ENCODE measurements at regions not wholly inside any gene's neighbourhood (a gene's known extent, or its start where the extent isn't known, plus 50 kb on each side); places are given as distances from the start of the nearest gene placed in this dataset.

DNA sequence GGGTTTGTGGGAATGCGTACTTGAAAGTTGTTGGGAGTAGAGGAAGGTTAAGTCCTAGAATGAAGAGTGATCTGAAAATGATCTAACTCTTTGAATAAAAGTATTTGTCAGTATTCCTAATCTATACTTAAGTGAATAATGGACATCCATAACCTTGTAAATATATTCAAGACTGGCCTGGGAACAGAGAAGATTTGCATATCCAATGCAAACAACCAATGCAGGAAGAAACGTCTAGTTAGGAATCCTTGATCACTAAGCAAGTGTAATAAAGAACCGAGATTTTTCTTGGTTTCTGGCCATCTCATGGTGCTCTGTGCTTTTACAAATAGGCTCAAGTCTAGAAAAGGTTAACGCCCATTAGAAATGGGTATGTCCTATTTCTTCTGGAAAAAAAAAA, 157.1 kb downstream of the RAB11FIP2 start:
- FAIRE-seq (no peak), DNase-seq (ENCODE audit: low read depth) (no peak)
- TF ChIP-seq, protein P1, sequence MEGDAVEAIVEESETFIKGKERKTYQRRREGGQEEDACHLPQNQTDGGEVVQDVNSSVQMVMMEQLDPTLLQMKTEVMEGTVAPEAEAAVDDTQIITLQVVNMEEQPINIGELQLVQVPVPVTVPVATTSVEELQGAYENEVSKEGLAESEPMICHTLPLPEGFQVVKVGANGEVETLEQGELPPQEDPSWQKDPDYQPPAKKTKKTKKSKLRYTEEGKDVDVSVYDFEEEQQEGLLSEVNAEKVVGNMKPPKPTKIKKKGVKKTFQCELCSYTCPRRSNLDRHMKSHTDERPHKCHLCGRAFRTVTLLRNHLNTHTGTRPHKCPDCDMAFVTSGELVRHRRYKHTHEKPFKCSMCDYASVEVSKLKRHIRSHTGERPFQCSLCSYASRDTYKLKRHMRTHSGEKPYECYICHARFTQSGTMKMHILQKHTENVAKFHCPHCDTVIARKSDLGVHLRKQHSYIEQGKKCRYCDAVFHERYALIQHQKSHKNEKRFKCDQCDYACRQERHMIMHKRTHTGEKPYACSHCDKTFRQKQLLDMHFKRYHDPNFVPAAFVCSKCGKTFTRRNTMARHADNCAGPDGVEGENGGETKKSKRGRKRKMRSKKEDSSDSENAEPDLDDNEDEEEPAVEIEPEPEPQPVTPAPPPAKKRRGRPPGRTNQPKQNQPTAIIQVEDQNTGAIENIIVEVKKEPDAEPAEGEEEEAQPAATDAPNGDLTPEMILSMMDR (IDR thresholded peaks at IDR 0.05; ENCODE audit: insufficient read depth, low read length, severe bottlenecking) = no peak
- H3K4me3 ChIP-seq (ENCODE audit: low read depth, low read length) = no peak overlapping the region
- H3K36me3 ChIP-seq (ENCODE audit: control insufficient read depth, insufficient read depth, low read length) = no peaks in the 10 kb centered on the region
- no peaks in the 10 kb centered on the region for H3K27me3 ChIP-seq (ENCODE audit: control insufficient read depth, insufficient read depth, low read length)

DNA sequence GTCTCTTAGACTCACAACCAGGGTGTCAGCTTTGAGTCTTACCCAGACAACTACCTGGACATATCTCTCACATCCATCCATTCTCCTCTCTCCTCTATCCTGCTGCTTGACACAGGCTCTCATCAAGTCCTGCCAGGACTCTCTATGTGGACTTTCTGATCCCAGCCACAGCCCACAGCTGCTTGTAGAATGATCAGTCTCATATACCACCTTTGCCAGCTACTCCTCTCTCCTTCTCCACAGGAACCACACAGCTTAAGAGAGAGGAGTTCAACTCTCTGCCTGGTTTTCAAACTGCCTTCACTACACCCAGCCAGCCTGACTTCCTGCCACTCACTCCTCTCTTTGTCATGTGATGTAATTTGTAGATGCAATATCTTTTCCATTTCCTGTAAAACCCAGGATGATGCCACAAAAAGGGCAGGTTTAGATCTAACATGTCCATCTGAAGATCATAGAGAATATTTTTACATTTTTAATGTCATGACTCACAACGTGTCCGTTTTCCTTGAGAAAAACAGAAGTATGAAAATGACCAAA, 154.0 kb downstream of the RAB11FIP2 start:
- H3K4me3 ChIP-seq (ENCODE audit: low read depth, low read length) = no peak overlapping the region
- H3K27me3 ChIP-seq (ENCODE audit: control insufficient read depth, insufficient read depth, low read length) = no peaks in the 10 kb centered on the region
- TF ChIP-seq, protein P1 (IDR thresholded peaks at IDR 0.05; ENCODE audit: insufficient read depth, low read length, severe bottlenecking) = no peak
- no peaks in the 10 kb centered on the region for H3K36me3 ChIP-seq (ENCODE audit: control insufficient read depth, insufficient read depth, low read length)
- no peak for DNase-seq (ENCODE audit: low read depth)
- no peak for FAIRE-seq

DNA sequence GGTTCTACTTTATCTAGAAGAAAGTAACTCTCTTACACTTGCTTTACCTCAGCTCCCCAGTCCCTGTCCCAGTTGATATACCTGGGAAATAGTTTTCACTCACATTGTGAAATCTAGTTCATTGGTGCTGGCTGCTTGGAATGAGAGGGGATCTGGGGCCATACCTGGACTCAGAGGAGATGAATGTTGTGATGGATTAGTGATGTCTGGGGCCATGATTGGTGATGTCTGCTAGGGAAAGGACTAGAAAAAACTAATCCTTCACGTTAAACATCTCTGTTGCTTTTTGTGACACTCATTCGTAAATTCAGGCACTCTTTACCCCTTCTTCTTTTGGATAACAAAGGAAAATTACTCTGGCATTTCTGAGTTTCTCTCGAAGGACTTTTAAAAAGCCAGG, 152.4 kb downstream of the RAB11FIP2 start:
- TF ChIP-seq, protein P1 (IDR thresholded peaks at IDR 0.05; ENCODE audit: insufficient read depth, low read length, severe bottlenecking) = no peak
- FAIRE-seq (no peak), DNase-seq (ENCODE audit: low read depth) (no peak)

DNA sequence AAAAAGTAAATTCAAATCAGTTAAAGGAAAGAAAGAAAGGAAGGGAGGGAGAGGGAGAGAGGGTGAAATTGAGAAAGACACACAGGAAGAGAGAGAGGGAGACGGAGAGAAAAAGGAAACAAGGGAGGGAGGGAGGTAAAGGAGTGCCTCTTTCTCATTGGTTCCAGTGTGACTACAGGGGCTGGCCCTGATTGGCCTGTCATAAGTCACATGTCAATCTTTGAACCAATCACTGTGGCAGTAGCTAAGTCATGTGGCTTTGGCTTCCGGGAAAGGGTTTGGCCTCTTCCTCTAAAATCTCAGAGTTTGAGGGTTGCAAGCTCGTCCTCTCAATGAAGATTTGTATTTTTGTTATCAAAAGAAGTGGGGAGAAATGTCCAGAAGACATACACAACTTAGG, 150.2 kb downstream of the RAB11FIP2 start:
- no peaks in the 10 kb centered on the region for H3K36me3 ChIP-seq (ENCODE audit: control insufficient read depth, insufficient read depth, low read length)
- no peaks in the 10 kb centered on the region for H3K27me3 ChIP-seq (ENCODE audit: control insufficient read depth, insufficient read depth, low read length)
- no peak for DNase-seq (ENCODE audit: low read depth)
- TF ChIP-seq, protein P1 (IDR thresholded peaks at IDR 0.05; ENCODE audit: insufficient read depth, low read length, severe bottlenecking) = no peak
- H3K4me3 ChIP-seq (ENCODE audit: low read depth, low read length) = no peak overlapping the region
- no peak for FAIRE-seq

More for the DNA sequence above, 152.4 kb downstream of the RAB11FIP2 start:
- no peaks in the 10 kb centered on the region for H3K27me3 ChIP-seq (ENCODE audit: control insufficient read depth, insufficient read depth, low read length)
- no peaks in the 10 kb centered on the region for H3K36me3 ChIP-seq (ENCODE audit: control insufficient read depth, insufficient read depth, low read length)
- no peak overlapping the region for H3K4me3 ChIP-seq (ENCODE audit: low read depth, low read length)

DNA sequence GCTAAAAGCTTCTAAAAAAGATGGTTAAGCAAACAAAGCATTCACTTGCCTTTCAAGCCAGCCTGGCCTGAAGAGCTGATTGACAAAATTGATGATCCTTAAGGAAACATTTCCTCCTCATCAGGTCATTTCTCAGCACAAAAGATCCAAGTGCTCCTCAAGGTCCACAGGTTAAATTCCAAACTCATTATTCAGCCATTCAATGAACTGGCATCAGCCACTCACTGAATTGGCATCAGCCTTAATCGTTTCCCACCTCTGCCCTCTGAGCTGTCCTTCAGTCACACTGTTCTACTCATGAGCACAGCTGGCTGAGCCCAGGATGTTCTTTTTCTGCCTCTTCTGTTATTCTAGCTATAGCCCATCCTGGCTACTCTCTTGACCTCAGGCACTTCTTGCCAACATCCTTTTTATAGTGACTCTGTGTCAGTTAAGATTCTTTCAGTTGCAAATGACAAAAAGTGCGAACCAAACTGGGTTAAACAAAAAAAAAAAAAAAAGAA, 147.5 kb downstream of the RAB11FIP2 start:
- Histone ChIP-seq H3K4me3 (ENCODE audit: low read depth, low read length) (no peak overlapping the region), H3K36me3 (ENCODE audit: control insufficient read depth, insufficient read depth, low read length) (no peaks in the 10 kb centered on the region), H3K27me3 (ENCODE audit: control insufficient read depth, insufficient read depth, low read length) (no peaks in the 10 kb centered on the region)
- TF ChIP-seq, protein P1 (IDR thresholded peaks at IDR 0.05; ENCODE audit: insufficient read depth, low read length, severe bottlenecking) = no peak
- DNase-seq (ENCODE audit: low read depth) (peak; percentile 1), FAIRE-seq (no peak)

DNA sequence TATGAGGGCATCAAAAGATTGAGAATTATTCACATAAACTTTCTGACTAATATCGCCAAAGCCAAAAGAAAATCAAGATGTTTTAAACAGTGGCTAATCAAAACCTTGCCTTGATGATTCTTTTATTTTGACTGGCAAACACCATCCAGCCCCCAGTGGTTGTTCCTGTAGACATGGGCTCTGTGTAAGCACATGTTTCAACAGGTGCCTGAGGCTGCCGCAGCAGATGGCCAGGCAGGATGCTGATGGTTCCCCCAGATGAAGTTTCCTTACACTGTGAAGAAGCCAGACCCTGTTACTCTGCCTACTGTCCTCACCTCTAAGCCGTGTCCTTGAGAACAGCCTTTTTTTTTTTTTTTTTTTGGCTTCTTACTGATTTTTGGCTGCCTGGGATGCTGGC, 146.5 kb downstream of the RAB11FIP2 start:
- no peak for FAIRE-seq
- DNase-seq (ENCODE audit: low read depth) = no peak
- Histone ChIP-seq H3K27me3 (ENCODE audit: control insufficient read depth, insufficient read depth, low read length) (no peaks in the 10 kb centered on the region), H3K4me3 (ENCODE audit: low read depth, low read length) (no peak overlapping the region), H3K36me3 (ENCODE audit: control insufficient read depth, insufficient read depth, low read length) (no peaks in the 10 kb centered on the region)
- TF ChIP-seq, protein P1 (IDR thresholded peaks at IDR 0.05; ENCODE audit: insufficient read depth, low read length, severe bottlenecking) = no peak
